HEK293T (cell line): ENCODE measurements at regions not wholly inside any gene's neighbourhood (a gene's known extent, or its start where the extent isn't known, plus 50 kb on each side); places are given as distances from the start of the nearest gene placed in this dataset.

Source experiments
- BHLHE40 ChIP-seq: fragments of 450-650 bp; IDR thresholded peaks from 2 replicates; pipeline ENCODE4 v1.6.1; 2016; ENCODE audit warnings: mild to moderate bottlenecking, moderate library complexity, borderline replicate concordance
- CTBP1 ChIP-seq: fragments of 450-650 bp; IDR thresholded peaks from 2 replicates; pipeline ENCODE4 v1.6.1; 2016; ENCODE audit warnings: borderline replicate concordance
- ELF4 ChIP-seq: fragments of 450-650 bp; IDR thresholded peaks from 2 replicates; pipeline ENCODE4 v1.6.1; 2017; ENCODE audit warnings: antibody characterized with exemption
- FOXA1 ChIP-seq: fragments of 450-650 bp; IDR thresholded peaks from 2 replicates; pipeline ENCODE4 v1.6.1; 2016; ENCODE audit warnings: mild to moderate bottlenecking
- FOXK2 ChIP-seq: fragments of 450-650 bp; IDR thresholded peaks from 2 replicates; pipeline ENCODE4 v1.6.1; 2016; ENCODE audit warnings: mild to moderate bottlenecking
- FOXM1 ChIP-seq: fragments of 450-650 bp; IDR thresholded peaks from 2 replicates; pipeline ENCODE4 v1.6.1; 2017; ENCODE audit warnings: mild to moderate bottlenecking, borderline replicate concordance
- HDGF ChIP-seq: fragments of 450-650 bp; IDR thresholded peaks from 2 replicates; pipeline ENCODE4 v1.6.1; 2017; ENCODE audit warnings: antibody characterized with exemption, borderline replicate concordance
- L3MBTL2 ChIP-seq: fragments of 450-650 bp; conservative IDR thresholded peaks from 2 replicates; pipeline ENCODE4 v1.6.1; 2016; ENCODE audit warnings: mild to moderate bottlenecking
- LEF1 ChIP-seq: fragments of 450-650 bp; IDR thresholded peaks from 2 replicates; pipeline ENCODE4 v1.6.1; 2017; ENCODE audit warnings: mild to moderate bottlenecking, borderline replicate concordance
- SP1 ChIP-seq: fragments of 450-650 bp; IDR thresholded peaks from 2 replicates; pipeline ENCODE4 v1.6.1; 2017
- SUZ12 ChIP-seq: fragments of 450-650 bp; IDR thresholded peaks from 2 replicates; pipeline ENCODE4 v1.6.1; 2016; ENCODE audit warnings: mild to moderate bottlenecking
- TARDBP ChIP-seq: fragments of 450-650 bp; IDR thresholded peaks from 2 replicates; pipeline ENCODE4 v1.6.1; 2016
- ZNF384 ChIP-seq: fragments of 450-650 bp; IDR thresholded peaks from 2 replicates; pipeline ENCODE4 v1.6.1; 2016

GRCh38 chr6:97443408-97444080 lies 160.5 kb upstream of the MMS22L start:
- TF ChIP-seq SP1 (no peak), LEF1 (no peak), SUZ12 (no peak), FOXA1 (no peak), FOXM1 (no peak), L3MBTL2 (no peak), ZNF384 (no peak), FOXK2 (no peak), CTBP1 (no peak), TARDBP (no peak), BHLHE40 (no peak), ELF4 (no peak), HDGF (no peak)
